K562 (cell line): ENCODE measurements at regions not wholly inside any gene's neighbourhood (a gene's known extent, or its start where the extent isn't known, plus 50 kb on each side); places are given as distances from the start of the nearest gene placed in this dataset.

Source experiments
- ATAC-seq: fragments of 200-7000 bp; cut with Tn5 transposase; 3 replicates; pipeline ENCODE4 v1.9.1; 2020; ENCODE audit warnings: moderate library complexity
- BruUV-seq: library from RNA; stranded (reverse); fragments of 400-500 nt; replicated peaks from 2 replicates; lab custom pipeline; 2021; lab: Mats Ljungman, UMichigan
- CTCF ChIA-PET: fragments of 300-600 bp; formaldehyde crosslinking; extraction: SDS; loops from one replicate; lab custom pipeline; 2021; ENCODE audit warnings: low intra/inter-chr PET ratio; lab: Yijun Ruan, JAX
- POLR2A ChIA-PET: fragments of 300-600, 350-650 bp; sonication (Branson Sonifier 250); formaldehyde crosslinking; extraction: SDS; loops from one replicate; lab custom pipeline; 2021; ENCODE audit warnings: antibody characterized with exemption, inconsistent platforms; lab: Yijun Ruan, JAX
- DNase-seq, 4 experiments: peaks; one replicate each; pipeline versions ENCODE4 v3.0.0 to v3.0.0-alpha.2; 2011 to 2018; ENCODE audit warnings: low spot score in 3 of 4, mixed read lengths in 3 of 4; ENCODE audit errors: extremely low read depth in 1 of 4
- FAIRE-seq: peaks from 2 replicates; lab custom pipeline; 2011; peaks lifted over from hg19 to GRCh38; lab: Jason Lieb, UNC
- H2AFZ ChIP-seq: 2 replicates; pipeline ENCODE4 v1.6.0; 2011; ENCODE audit warnings: low read depth, low read length, control low read depth, inconsistent platforms
- H3K27ac ChIP-seq: fragments of 200-600 bp; 3 replicates; pipeline ENCODE4 v1.8.0; 2011; ENCODE audit warnings: low read depth, mild to moderate bottlenecking, control low read depth, inconsistent platforms, low read length, moderate library complexity, mixed read lengths; ENCODE audit errors: extremely low read depth
- H3K27me3 ChIP-seq, 2 experiments: fragments of 300-600 bp in 1 of 2; 2 replicates in 1 of 2; 3 replicates in 1 of 2; pipeline versions ENCODE4 v1.6.0 to v1.8.0; 2011; ENCODE audit warnings: inconsistent platforms in 2 of 2, low read length in 2 of 2, mild to moderate bottlenecking in 1 of 2, mixed read lengths in 1 of 2, moderate library complexity in 1 of 2; ENCODE audit not compliant: control insufficient read depth in 2 of 2, insufficient read depth in 2 of 2
- H3K36me3 ChIP-seq: fragments of 300-600 bp; 3 replicates; pipeline ENCODE4 v1.8.0; 2011; ENCODE audit warnings: mild to moderate bottlenecking, low read length, inconsistent platforms; ENCODE audit not compliant: control insufficient read depth, insufficient read depth
- H3K4me1 ChIP-seq, 2 experiments: fragments of 200-600 bp in 1 of 2; replicated peaks in 1 of 2; 2 replicates in 1 of 2; 3 replicates in 1 of 2; pipeline versions ENCODE4 v1.5.1 to v1.8.0; 2011; ENCODE audit warnings: inconsistent platforms in 2 of 2, low read length in 2 of 2, mild to moderate bottlenecking in 1 of 2, mixed read lengths in 1 of 2, moderate library complexity in 1 of 2; ENCODE audit not compliant: control insufficient read depth in 2 of 2, insufficient read depth in 2 of 2
- H3K4me2 ChIP-seq: 2 replicates; pipeline ENCODE4 v1.6.1; 2011; ENCODE audit warnings: low read length, control low read depth, inconsistent platforms, mixed read lengths; ENCODE audit not compliant: insufficient read depth
- H3K4me3 ChIP-seq: fragments of 200-600 bp; sonication (generic), shearing (Covaris generic); 2 replicates; pipeline ENCODE4 v1.5.1; 2016; ENCODE audit warnings: control low read depth, inconsistent platforms
- H3K79me2 ChIP-seq: fragments of 200-600 bp; 3 replicates; pipeline ENCODE4 v1.8.0; 2011; ENCODE audit warnings: low read length, inconsistent platforms; ENCODE audit not compliant: control insufficient read depth, insufficient read depth
- H3K9ac ChIP-seq, 2 experiments: 2 replicates each; pipeline versions ENCODE4 v1.6.0 to v1.6.1; 2011; ENCODE audit warnings: low read depth in 2 of 2, low read length in 2 of 2, control low read depth in 1 of 2, inconsistent platforms in 1 of 2, mild to moderate bottlenecking in 1 of 2, mixed read lengths in 1 of 2; ENCODE audit not compliant: insufficient read depth in 1 of 2
- H3K9me1 ChIP-seq: one replicate; pipeline ENCODE4 v1.6.0; 2011; ENCODE audit warnings: inconsistent platforms, mild to moderate bottlenecking, low read length, moderate library complexity; ENCODE audit not compliant: control insufficient read depth, insufficient read depth
- H3K9me3 ChIP-seq: replicated peaks from 2 replicates; pipeline ENCODE4 v1.5.1; 2011; ENCODE audit warnings: low read depth, low read length, inconsistent platforms; ENCODE audit not compliant: control insufficient read depth, insufficient read depth
- H4K20me1 ChIP-seq: replicated peaks from 2 replicates; pipeline ENCODE4 v1.6.1; 2011; ENCODE audit warnings: low read length, inconsistent platforms, mixed read lengths; ENCODE audit not compliant: control insufficient read depth, insufficient read depth
- CAMTA2 ChIP-seq: fragments of 250-450 bp; sonication (Bioruptor Pico); conservative IDR thresholded peaks from 2 replicates; pipeline ENCODE4 v1.5.1; 2022
- ELF4 ChIP-seq: fragments of 450-650 bp; formaldehyde crosslinking; IDR thresholded peaks from 2 replicates; pipeline ENCODE4 v1.4.0; 2022; ENCODE audit warnings: missing genetic modification characterization
- HDAC3 ChIP-seq: fragments of 450-650 bp; IDR thresholded peaks from 2 replicates; pipeline ENCODE4 v1.6.1; 2018; ENCODE audit warnings: borderline replicate concordance, mild to moderate bottlenecking, moderate library complexity; ENCODE audit not compliant: partially characterized antibody
- PBX2 ChIP-seq, 2 experiments: IDR thresholded peaks in 1 of 2; conservative IDR thresholded peaks in 1 of 2; 2 replicates each; pipeline ENCODE4 v1.6.1; 2016; ENCODE audit warnings: low read depth in 2 of 2, mild to moderate bottlenecking in 1 of 2, missing compliant biosample characterization in 1 of 2, missing genetic modification characterization in 1 of 2, moderate library complexity in 1 of 2
- POLR2AphosphoS5 ChIP-seq: IDR thresholded peaks from 2 replicates; pipeline ENCODE4 v1.6.1; 2011; ENCODE audit warnings: mild to moderate bottlenecking, low read depth, low read length, moderate library complexity; ENCODE audit not compliant: control insufficient read depth, insufficient read depth
- POU5F1 ChIP-seq: fragments of 150-350 bp; IDR thresholded peaks from 2 replicates; pipeline ENCODE4 v1.6.1; 2014; ENCODE audit warnings: borderline replicate concordance, low read length, low read depth, mild to moderate bottlenecking; ENCODE audit not compliant: partially characterized antibody
- RBBP5 ChIP-seq: fragments of 200-600 bp; sonication (generic); IDR thresholded peaks from 2 replicates; pipeline ENCODE4 v1.6.1; 2012; ENCODE audit warnings: borderline replicate concordance, mild to moderate bottlenecking, low read length, control low read depth, inconsistent platforms; ENCODE audit not compliant: insufficient read depth, poor library complexity, severe bottlenecking
- RBM34 ChIP-seq: fragments of 200-400 bp; formaldehyde crosslinking; IDR thresholded peaks from 2 replicates; pipeline ENCODE4 v1.6.1; 2018; ENCODE audit warnings: low read length, borderline replicate concordance; ENCODE audit not compliant: insufficient read depth
- SMARCE1 ChIP-seq: fragments of 450-650 bp; IDR thresholded peaks from 2 replicates; pipeline ENCODE4 v1.7.1; 2016; ENCODE audit warnings: mild to moderate bottlenecking
- TBP ChIP-seq: optimal IDR thresholded peaks from 2 replicates; pipeline ENCODE3; 2011; ENCODE audit warnings: low read depth, low read length, improper control_type of control experiment
- ZNF318 ChIP-seq, 2 experiments: fragments of 450-650 bp; IDR thresholded peaks; 2 replicates each; pipeline ENCODE4 v1.6.1; 2016; ENCODE audit warnings: mild to moderate bottlenecking in 2 of 2, borderline replicate concordance in 1 of 2, low read depth in 1 of 2, moderate library complexity in 1 of 2
- ZNF589 ChIP-seq: fragments of 200-800 bp; sonication (Bioruptor generic); IDR thresholded peaks from 2 replicates; pipeline ENCODE4 v1.6.1; 2016; ENCODE audit warnings: low read depth, missing genetic modification characterization, missing compliant biosample characterization
- in situ Hi-C: fragments of 300-500 bp; cut with MboI; formaldehyde crosslinking; loops from 4 replicates; pipeline ENCODE4 v1.15.0; 2018; ENCODE audit warnings: inconsistent platforms, mixed read lengths
- intact Hi-C: fragments of 100-400 bp; cut with micrococcal nuclease; formaldehyde crosslinking; loops from 2 replicates; pipeline ENCODE4 v1.14.2; 2022

GRCh38 chr6:63149730-63150129, 61.5 kb upstream of the FKBP1C start:
- Histone ChIP-seq H3K36me3 (no peaks in the 10 kb centered on the region), H3K4me2 (no peak overlapping the region), H2AFZ (no peak overlapping the region), H3K79me2 (no peaks in the 10 kb centered on the region), H3K9ac (no peak overlapping the region), H3K4me3 (no peak overlapping the region), H4K20me1 (no peaks in the 10 kb centered on the region), H3K9me1 (no peaks in the 10 kb centered on the region), H3K4me1 (no peaks in the 10 kb centered on the region), H3K27me3 (no peaks in the 10 kb centered on the region), H3K27ac (no peak overlapping the region), H3K9me3 (no peaks in the 10 kb centered on the region)
- in situ Hi-C loops: no loop called here
- DNase-seq: no peak
- intact Hi-C loops: no loop called here
- ATAC-seq: no peak
- BruUV-seq: no TSS peak
- FAIRE-seq: no peak
- POLR2A ChIA-PET: no interaction called here
- CTCF ChIA-PET: no interaction called here
- TF ChIP-seq ELF4 (CRISPR knock-in tag) (no peak), RBM34 (no peak), ZNF318 (IDR thresholded peaks at IDR 0.05; ENCODE audit: borderline replicate concordance in 1 of 2, low read depth in 1 of 2) (no peak), RBBP5 (no peak), POLR2AphosphoS5 (no peak), CAMTA2 (CRISPR knock-in tag) (no peak), POU5F1 (no peak), HDAC3 (no peak), PBX2 (CRISPR knock-in tag; IDR thresholded peaks at IDR 0.05; ENCODE audit: low read depth) (no peak), PBX2 (tag; conservative IDR thresholded peaks at IDR 0.05; ENCODE audit: low read depth) (no peak), SMARCE1 (no peak), TBP (no peak), ZNF589 (CRISPR knock-in tag) (no peak)
